GM19240 (cell line): ENCODE measurements at regions not wholly inside any gene's neighbourhood (a gene's known extent, or its start where the extent isn't known, plus 50 kb on each side); places are given as distances from the start of the nearest gene placed in this dataset.

ENCODE experiments used
- DNase-seq: peaks from one replicate; pipeline ENCODE4 v3.0.0; 2011; ENCODE audit warnings: low spot score; ENCODE audit not compliant: insufficient read length

DNA sequence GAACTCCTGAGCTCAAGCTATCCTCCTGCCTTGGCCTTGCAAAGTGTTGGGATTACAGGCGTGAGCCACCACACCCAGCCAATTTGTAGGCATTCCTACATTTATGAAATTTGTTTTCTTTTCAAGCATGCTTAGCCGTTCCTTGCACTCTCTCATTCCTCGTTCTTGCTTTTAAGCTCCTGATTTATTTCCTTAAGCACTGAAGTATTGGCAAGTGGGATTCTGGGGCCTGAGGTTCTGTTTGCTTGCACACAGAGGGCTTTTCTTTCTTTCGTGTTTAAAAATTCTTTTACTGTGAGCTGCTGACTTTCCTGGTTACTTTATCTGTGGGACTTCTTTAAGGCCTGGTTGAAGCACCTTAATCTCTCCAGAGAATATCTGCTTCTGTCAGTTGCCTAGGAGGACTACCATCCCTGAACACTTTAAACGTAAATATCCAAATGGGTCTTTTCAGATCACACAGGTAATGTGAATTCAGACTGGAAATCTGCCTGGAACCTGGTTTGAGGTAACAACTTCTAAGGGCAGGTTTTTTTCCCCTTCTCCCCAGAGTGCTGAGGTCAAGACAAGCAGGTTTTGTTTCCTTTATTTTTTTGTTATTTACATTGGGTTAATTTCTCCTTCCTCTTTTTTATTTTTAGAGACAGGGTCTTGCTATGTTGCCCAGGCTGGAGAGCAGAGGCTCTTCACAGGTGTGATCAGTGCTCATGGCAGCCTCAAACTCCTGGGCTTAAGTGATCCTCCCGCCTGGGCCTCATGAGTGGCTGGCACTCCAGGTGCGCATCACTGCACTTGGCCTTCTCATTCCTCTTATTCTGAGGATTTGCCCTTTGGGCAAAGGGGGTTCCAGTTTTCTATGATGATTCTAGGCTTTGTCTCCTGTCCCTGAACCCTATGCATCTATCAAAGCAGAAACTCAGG, 102.9 kb downstream of the PFKFB3 start:
- DNase-seq: no peak

DNA sequence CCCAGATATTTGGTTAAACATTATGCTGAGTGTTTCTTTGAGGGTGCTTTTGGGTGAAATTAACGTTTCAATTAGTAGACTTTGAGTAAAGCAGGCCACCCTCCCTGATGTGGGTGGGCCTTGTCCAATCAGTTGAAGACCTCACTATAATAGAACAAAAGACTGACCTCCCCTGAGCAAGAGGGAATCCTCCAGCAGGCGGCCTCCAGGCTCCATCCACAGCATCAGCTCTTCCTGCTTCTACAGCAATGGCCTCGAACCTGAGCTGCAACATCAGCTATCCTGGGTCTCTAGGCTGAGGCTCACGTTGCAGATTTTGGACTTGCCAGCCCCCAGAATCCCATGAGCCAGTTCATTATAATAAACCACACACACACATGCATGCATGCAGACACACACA, 104.2 kb downstream of the PFKFB3 start:
- DNase-seq: no peak

DNA sequence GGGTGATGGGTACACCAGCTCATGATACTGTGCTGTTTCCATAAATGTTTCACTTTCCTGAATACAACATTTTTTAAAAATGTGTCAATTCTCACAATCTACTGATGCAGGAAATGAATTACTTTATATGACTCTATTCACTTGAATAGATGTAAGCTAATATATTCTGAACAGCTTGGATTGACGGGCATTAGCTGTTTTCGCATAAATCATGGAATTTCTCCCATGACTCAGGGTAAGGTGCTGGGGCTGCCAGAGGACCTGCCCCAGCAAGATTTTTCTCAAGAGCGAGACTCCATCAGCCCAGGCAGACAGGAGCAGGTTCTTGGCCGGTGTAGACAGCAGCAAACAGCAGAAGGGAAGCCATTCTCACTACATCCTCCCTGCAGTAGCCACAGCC, 107.1 kb downstream of the PFKFB3 start:
- DNase-seq: no peak

DNA sequence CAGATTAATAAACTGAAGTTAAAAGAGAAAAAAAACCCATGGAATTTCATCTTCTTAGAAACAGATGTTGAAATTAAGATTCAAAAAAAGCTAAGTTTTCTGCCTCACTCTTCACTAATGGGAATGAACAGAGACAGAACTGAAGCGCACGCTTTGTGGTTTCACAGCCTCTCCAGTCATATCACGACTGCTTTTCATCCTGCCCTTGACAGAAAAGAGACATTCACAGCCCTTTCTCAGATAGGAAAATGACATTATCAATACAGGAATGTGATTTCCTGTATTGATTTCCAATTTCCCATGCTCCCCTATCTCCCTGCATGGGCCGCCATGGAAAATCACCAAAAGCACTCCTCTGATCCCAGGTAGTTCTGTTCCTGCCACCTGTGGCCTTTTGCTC, 108.2 kb downstream of the PFKFB3 start:
- no peak for DNase-seq

DNA sequence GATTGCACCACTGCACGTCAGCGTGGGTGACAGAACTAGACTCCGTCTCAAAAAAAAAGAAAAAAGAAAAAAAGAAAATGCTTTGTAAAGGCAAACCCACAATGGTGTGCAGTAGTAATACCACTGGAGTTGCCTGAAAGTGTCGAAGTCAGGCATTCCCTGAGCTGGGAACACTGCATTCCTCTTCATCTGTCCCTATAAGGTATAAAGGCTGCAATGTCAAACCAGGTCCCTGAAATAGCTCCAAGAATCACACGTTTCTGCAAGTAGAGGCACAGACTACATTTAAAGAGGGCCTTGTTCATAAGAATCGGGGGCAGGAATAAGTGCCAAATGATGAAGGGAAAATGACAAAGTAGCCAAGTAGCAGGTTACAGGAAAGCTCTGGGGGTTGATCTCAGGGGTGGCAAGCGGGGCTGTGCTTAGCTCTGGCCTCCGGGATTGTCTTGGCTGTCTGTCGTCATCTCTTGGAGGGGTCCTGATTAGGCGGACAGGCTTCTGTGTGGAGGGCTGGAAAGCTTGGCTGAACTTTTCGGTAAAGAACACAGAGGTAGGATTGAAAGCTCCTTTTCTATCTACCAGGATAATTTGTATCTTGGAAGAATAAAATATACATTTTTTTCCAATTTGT, 109.1 kb downstream of the PFKFB3 start:
- no peak for DNase-seq

DNA sequence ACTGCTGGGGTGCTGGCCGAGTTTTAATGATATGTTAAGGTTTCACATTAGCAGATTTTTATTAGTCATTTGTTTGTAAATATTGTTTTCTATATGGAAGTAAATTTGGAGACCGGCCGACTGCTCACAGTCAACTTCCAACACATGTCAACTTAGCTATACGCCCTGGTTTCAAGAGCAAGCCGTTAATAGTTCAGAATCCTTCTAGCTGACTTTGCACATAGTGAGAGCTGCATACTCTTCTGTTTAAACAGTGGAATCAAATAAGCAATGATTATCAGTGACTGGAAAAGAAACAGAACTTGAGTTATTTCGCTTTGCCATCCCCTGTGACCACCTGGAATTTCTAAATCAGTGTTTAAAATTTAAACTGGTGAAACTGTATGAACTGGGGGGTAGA, 109.9 kb downstream of the PFKFB3 start:
- DNase-seq: no peak

DNA sequence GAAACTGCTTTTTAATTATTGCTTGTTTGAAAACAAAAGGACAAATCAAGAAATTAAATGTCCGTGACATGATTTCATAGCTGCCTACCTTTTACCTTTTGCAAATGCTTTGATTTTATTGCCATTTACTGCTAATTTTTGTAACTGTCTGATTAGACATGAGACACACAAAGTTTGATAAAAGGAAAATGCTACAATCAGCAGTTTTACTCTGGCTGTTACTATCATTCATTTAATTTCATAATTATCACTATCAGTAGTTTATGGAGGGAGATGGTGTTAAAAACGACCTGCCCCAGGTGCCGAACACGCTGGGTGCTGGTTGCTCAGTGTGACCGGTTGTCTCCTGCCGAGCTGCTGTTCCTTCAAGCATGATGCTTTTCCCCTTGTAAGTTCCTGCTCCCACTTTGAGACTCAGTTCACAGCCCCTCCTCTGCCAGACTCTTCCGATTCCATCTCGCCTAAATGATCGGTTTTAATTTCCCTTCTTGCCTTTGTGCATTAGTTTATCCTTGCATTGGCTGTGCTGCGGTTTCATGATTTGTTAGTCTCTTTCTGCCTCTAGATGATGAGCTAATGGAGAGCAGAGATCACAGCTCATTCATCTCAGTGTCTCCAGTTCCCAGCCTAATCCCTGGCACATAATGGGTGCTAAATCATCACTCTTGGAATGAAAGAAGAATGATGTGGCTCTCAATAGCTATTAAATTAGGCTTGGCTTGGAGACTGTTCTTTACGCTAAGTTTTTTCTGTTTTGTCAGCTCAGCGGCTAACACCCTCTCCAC, 110.6 kb downstream of the PFKFB3 start:
- no peak for DNase-seq

DNA sequence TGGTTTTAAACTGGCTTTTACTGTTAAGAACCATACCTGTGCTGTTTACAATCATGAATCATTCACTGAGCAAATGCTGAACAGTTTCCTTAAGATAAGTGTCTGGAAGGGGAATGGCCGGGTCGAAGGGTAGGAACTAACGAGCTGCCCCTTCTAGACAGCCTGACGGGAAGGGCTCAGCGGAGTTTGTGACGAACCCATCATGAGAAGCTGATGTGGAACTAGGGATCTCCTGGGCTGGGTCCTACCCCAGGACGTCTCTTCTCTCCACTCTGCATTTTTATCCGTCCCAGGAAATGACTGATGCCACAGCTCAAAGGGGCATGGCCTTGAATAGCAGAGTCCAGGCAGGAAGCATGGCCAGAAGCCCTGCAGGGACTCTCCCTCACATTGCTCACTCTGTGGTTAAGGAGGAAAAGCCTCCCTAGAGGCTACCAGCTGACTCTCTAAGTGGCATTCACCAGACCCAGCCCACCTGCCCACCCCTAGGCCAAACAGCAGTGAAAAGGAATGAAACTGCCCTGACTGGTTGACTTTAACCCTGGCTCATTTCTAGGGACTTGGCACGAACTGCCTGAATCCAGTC, 112.0 kb downstream of the PFKFB3 start:
- no peak for DNase-seq

DNA sequence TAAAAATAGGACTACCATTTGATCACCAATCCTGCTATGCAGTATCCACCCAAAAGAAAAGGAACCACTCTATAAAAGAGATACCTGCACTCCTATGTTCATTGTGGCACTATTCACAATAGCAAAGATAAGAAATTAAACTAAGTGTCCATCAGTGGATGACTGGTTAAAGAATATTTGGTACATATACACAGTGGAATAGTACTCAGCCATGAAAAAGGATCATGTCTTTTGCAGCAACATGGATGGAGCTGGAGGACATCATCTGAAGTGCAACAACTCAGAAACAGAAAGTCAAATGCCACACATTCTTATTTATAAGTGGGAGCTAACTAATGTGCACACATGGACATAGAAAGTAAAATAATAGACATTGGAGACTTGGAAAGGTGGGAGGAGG, 116.4 kb downstream of the PFKFB3 start:
- no peak for DNase-seq

DNA sequence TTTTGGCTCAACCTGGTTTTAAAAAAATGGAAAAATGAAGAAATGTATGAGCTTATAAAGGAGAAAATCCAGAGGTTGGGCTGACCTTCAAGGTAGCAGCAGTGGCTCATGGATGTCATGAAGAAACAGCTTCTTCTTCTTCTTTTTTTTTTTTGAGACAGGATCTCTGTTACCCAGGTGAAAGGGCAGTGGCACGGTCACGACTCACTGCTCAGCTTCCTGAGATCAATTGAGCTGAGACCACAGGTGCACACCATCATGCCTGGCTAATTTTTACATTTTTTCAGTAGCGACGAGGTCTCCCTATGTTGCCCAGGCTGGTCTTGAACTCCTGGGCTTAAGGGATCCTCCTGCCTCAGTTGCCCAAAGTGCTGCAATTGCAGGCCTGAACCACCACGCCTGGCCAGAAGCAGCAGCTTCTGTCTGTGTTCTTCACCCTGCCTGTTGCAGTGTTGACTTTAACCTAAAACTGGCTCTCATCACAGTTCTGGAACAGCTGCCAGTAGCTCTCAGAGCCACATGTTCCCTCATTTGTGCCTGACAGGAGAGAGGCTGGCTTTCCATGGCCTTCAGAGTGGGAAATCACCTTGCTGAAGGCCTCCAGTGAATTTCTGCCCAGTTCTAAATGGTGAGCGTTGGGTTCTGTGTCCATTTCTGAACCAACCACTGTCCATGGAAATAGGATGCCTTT, 117.7 kb downstream of the PFKFB3 start:
- peak; percentile 27 for DNase-seq

DNA sequence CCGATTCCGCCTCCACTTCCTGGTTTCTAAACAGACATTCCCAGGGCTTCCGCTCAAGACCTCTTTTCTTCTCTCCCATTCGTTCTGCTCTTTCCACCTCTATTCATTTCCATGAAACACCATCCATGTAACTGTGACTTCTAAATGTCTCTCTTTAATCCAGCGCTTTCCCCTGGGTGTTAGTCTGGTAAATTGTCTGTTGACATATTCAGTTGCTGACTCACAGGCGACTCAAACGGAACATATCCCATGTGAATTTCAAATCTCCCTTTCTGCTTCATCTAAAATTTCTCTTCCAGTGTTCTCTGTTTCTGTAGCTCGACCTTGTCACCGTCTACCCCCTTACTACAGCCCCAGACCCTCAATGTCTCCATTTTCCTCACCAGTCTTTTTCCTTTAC, 119.1 kb downstream of the PFKFB3 start:
- DNase-seq: no peak

DNA sequence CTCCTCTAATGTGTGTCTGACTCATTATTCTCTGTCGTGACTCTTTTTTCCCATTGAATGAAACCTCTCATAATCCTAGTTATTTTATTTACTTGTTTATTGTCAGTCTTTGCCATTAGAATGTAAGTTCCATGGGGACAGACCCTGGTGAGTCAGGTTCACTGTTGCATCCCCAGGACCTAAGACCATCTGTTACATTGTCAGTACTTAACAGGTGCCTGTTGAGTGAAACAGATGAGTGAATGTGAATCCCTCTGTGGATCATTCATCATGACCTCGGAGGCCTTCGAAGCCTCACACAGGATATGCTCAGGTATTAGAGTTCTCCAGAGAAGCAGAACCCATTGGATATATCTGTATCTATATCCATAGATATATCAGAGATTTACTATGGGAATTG, 120.1 kb downstream of the PFKFB3 start:
- no peak for DNase-seq

DNA sequence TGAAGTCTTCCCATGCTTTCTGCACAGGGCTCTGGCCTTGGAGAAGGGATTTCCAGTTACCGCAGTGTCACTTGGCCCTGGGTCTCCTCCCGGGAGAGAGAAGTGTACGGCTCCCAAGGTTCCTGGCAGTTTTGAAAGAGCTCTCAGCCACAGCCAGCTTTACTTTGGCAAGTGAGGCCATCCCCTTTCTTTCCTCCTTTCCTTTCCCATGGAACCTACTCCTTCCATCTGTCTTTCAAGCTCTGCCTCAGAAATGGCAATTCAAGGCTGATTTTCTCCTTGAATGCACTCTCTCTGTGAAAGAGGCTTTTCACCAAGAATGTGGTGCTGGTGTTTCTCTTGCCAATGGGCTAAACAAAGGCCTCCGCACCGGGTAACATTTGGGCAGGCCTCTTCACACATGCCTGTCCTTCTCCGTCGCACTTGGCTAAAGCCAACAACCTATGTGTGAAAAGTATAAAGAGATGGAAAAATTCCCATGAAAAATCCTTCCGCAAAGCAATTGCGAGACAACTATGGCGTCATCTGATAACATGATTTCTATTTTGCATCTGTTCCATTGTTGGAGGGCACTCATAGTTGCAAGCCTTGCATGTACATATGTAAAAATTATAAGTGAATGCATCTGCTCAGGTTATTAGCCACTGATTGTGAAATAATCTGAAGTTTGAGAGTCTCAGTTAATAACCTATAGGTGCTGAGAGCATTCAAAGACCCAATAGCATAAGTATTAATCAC, 125.4 kb downstream of the PFKFB3 start:
- DNase-seq: no peak

DNA sequence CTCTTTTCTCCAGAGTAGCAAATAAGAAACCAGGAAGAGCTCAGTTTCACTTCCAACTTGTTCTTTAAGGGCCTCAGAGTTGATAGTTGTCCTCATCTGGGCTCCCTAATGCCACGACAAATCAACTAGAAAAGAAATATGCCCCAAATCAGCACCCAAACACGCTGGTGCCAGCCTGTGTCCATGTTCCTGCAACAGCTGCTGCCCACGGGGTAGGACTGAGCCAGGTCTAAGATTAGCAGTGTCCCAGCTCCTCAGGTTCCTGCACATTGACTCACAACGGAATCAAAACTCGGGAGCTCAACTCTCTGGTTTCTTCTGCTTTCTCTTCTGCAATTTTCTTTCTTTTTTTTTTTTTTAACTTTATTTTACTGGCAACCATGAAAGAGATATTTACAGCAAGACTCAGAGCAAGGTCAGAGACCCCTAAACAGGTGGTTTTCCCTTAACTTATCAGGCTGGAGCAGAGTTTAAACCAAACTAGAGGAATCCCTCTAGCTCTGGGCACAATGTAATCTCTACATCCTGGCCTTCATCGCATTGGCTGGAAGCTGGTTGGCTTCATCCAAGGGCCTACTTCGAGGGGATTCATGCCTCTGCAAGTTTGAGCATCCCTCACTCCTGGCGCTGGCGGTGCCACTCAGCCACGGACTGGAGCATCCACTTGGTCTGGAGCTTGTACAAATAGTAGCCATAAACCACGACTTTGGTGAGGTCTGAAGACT, 126.1 kb downstream of the PFKFB3 start:
- no peak for DNase-seq

DNA sequence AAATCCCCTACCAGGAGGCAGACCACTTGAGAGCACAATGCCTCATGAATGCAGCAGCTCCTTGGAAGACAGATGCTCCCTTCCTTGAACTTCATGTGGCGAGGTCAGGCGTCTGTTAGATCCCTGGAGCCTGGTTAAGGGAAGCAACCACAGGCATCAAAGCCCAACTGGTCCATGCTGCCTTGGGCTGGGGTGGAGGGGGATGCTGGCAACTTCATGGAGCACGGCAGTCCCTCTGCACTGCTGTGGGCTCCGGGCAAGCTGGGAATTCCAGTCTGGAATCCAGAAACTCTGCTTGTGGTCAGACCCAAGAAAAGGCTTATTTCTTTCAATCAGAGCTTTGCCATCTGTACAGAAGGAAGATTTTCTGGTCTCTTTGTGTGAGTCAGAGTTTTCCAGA, 130.4 kb downstream of the PFKFB3 start:
- no peak for DNase-seq

DNA sequence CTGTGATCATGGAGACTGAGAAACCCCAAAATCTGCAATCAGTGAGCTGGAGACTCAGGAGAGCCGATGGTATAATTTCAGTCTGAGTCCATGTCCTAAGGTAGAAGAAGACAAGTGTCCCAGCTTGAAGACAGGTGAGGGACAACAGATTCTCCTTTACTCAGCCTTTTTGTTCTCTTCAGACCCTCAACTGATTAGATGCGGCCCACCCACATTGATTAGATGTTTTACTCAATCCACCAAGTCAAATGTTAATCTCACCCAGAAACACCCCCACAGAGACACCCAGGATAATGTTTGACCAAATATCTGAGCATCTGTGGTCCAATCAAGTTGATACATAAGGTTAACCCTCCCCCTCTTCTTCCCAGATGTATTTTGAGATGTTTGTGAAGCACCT, 131.2 kb downstream of the PFKFB3 start:
- DNase-seq: no peak

DNA sequence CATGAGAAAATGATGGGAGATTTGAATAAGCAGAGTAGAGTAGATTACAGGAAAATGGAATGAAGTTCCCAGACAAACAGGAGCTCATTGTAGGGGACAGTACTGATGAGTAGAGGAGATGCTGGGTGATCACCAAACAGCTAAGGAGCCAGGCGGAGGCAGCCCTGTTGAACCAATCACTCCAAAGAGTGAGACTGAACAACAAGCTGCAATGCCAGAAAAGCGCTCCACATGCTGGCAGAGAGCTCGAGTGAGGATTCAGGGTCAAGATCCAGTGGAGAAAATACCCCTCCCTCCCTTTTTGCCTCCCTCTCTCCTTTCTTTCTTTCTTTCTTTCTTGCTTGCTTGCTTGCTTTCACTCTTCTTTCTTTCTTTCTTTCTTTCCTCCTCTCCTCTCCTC, 133.3 kb downstream of the PFKFB3 start:
- no peak for DNase-seq

DNA sequence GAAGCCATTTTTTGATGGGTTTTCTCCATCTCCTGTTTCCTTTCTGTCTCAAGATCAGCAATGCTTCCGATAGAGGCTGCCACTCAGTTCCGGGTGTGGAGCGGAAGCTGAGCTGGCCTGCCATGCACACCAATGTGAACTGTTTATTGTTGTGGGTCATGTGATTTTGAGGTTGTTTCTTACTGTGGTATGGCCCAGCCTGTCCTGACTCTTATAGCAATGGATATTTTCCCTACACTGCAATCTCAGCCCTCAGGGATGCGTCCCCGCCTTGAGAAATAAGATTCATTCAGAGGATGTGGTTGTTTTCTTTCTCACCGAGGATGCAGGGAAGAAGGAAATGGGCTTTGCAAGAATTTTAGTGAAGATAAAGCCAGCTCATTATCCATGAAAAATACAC, 134.7 kb downstream of the PFKFB3 start:
- no peak for DNase-seq

DNA sequence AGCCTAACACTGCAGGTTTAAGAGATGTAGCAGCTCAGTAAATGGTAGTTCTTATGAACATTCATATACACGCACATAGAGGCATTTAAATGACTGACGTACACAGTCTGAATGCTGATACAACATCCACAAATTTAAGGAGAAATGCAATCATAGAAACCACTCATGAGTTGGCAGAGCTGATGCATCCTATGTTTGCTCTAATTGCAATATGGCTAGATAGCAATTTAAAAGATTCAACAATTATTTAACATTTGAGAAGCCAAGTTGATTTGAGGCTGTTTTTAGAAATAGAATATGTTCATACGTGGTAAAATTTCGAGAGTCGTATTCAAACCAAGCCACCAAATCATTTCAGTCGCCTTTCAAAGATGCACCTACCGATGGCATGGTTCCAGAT, 135.6 kb downstream of the PFKFB3 start:
- no peak for DNase-seq

DNA sequence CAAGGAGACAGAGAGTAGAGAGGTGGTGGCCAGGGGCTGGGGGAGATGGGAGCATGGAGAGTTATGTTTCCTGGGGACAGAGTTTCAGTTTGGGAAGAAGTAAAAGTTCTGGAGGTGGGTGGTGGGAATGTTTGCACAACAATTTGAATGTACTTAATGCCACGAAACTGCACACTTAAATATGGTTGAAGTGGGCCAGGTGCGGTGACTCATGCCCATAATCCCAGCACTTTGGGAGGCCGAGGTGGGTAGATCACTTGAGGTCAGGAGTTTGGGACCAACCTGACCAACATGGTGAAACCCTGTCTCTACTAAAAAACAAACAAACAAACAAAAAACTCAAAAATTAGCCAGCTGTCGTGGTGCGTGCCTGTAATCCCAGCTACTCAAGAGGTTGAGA, 137.2 kb downstream of the PFKFB3 start:
- DNase-seq: no peak
